IgD-negative memory B cell (primary cell): ENCODE measurements at regions not wholly inside any gene's neighbourhood (a gene's known extent, or its start where the extent isn't known, plus 50 kb on each side); places are given as distances from the start of the nearest gene placed in this dataset.

Experiments used
- H3K27ac Mint-ChIP-seq, 3 donors: one replicate each; pipeline ENCODE4 v1.8.0; 2020 to 2022; ENCODE audit warnings: mild to moderate bottlenecking in 3 of 3, mixed read lengths in 3 of 3, moderate library complexity in 1 of 3
- H3K27me3 Mint-ChIP-seq: one replicate; pipeline ENCODE4 v1.8.0; 2021; ENCODE audit warnings: mixed read lengths
- H3K36me3 Mint-ChIP-seq: one replicate; pipeline ENCODE4 v1.8.0; 2020; ENCODE audit warnings: mild to moderate bottlenecking, mixed read lengths
- H3K4me1 Mint-ChIP-seq, 3 donors: one replicate each; pipeline ENCODE4 v1.8.0; 2020 to 2022; ENCODE audit warnings: mixed read lengths in 3 of 3, mild to moderate bottlenecking in 1 of 3
- H3K4me3 Mint-ChIP-seq, 4 donors: one replicate each; pipeline ENCODE4 v1.8.0; 2020 to 2022; ENCODE audit warnings: mild to moderate bottlenecking in 4 of 4, mixed read lengths in 4 of 4, moderate library complexity in 3 of 4
- H3K9me3 Mint-ChIP-seq, 3 donors: one replicate each; pipeline ENCODE4 v1.8.0; 2020 to 2021; ENCODE audit warnings: mixed read lengths in 3 of 3, mild to moderate bottlenecking in 1 of 3

- Mint-ChIP-seq H3K4me1 (no peaks in the 10 kb centered on the region), H3K9me3 (peaks cover 0 to 6% (median 2%) of the 10 kb centered on the region in 3 donors), H3K27ac (no peak overlapping the region), H3K36me3 (no peaks in the 10 kb centered on the region), H3K4me3 (no peak overlapping the region), H3K27me3 (no peaks in the 10 kb centered on the region)
These were observed 58.5 kb upstream of the SLITRK1 start for GRCh38 chr13:83940742-83941141.

DNA sequence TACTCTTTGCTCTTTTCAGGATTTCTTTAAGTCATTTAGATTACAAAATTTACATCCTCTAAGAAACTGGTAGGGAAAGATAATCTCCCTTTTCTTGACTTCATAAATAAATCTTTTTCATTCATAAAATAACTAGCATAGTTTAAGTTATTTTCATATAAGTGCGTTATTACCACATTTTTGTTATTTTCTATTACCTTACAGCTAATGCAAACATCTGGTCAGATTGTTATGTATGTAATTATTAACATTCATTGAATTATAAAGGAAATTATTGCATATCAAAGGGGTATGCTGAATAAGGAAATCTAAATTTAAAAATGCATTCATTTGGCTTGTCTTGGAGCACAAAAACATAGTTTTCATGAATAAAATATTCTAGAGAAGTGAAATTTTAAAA is 55.3 kb upstream of the SLITRK1 start:
- H3K27me3 Mint-ChIP-seq, result no peaks in the 10 kb centered on the region
- no peaks in the 10 kb centered on the region for H3K36me3 Mint-ChIP-seq
- peaks cover 2 to 6% (median 2%) of the 10 kb centered on the region in 3 donors for H3K9me3 Mint-ChIP-seq
- no peak overlapping the region for H3K4me3 Mint-ChIP-seq
- no peaks in the 10 kb centered on the region for H3K4me1 Mint-ChIP-seq
- no peak overlapping the region for H3K27ac Mint-ChIP-seq

DNA sequence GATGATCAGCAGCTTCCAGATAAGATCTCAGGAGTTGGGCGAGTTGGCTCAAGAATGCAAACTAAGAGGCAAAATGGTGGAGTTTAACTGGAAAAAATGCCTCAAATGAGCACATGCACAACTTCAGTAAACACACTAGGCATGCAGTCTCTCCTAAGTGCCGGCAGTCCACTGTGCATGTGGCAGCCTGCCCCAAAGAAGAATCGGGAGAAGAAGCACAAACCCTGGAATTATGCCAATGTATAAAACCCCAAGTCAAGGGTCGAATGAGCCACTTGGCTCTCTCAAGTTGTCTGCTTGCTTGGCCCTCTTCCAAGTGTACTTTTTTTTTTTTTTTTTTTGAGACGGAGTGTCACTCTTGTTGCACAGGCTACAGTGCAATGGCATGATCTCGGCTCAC is 53.3 kb upstream of the SLITRK1 start:
- H3K27ac Mint-ChIP-seq, result no peak overlapping the region
- H3K27me3 Mint-ChIP-seq, result no peaks in the 10 kb centered on the region
- H3K4me3 Mint-ChIP-seq, result no peak overlapping the region
- no peaks in the 10 kb centered on the region for H3K36me3 Mint-ChIP-seq
- no peaks in the 10 kb centered on the region for H3K4me1 Mint-ChIP-seq
- H3K9me3 Mint-ChIP-seq, result peaks cover 3 to 6% (median 4%) of the 10 kb centered on the region in 3 donors
